MCF 10A (cell line): ENCODE measurements at regions not wholly inside any gene's neighbourhood (a gene's known extent, or its start where the extent isn't known, plus 50 kb on each side); places are given as distances from the start of the nearest gene placed in this dataset.

ENCODE experiments used
- BruUV-seq: library from RNA; stranded (reverse); fragments of 400-500 nt; replicated peaks from 2 replicates; lab custom pipeline; 2021; lab: Mats Ljungman, UMichigan
- CTCF ChIA-PET: fragments of 300-600 bp; sonication (Branson Sonifier 250); formaldehyde crosslinking; extraction: SDS; loops from one replicate; lab custom pipeline; 2021; ENCODE audit warnings: antibody characterized with exemption, inconsistent platforms; lab: Yijun Ruan, JAX
- POLR2A ChIA-PET: fragments of 300-600, 350-650 bp; sonication (Branson Sonifier 250); formaldehyde crosslinking; extraction: SDS; loops from one replicate; lab custom pipeline; 2020; ENCODE audit warnings: antibody characterized with exemption, inconsistent platforms; lab: Yijun Ruan, JAX
- DNase-seq: peaks from one replicate; pipeline ENCODE4 v3.0.0-alpha.2; 2018; ENCODE audit not compliant: unreplicated experiment
- H3K27ac Mint-ChIP-seq: one replicate; pipeline ENCODE4 v1.8.0; 2022; ENCODE audit warnings: mild to moderate bottlenecking, low read depth, mixed read lengths; ENCODE audit not compliant: unreplicated experiment
- H3K27me3 Mint-ChIP-seq: one replicate; pipeline ENCODE4 v1.8.0; 2022; ENCODE audit warnings: mixed read lengths; ENCODE audit not compliant: insufficient read depth, unreplicated experiment
- H3K36me3 Mint-ChIP-seq: one replicate; pipeline ENCODE4 v1.8.0; 2022; ENCODE audit warnings: mild to moderate bottlenecking, moderate library complexity, mixed read lengths; ENCODE audit not compliant: insufficient read depth, unreplicated experiment
- H3K4me1 Mint-ChIP-seq: one replicate; pipeline ENCODE4 v1.8.0; 2022; ENCODE audit warnings: mixed read lengths; ENCODE audit not compliant: insufficient read depth, unreplicated experiment
- H3K4me3 Mint-ChIP-seq: one replicate; pipeline ENCODE4 v1.8.0; 2022; ENCODE audit warnings: mild to moderate bottlenecking, moderate library complexity, mixed read lengths; ENCODE audit not compliant: unreplicated experiment
- H3K9me3 Mint-ChIP-seq: one replicate; pipeline ENCODE4 v1.8.0; 2022; ENCODE audit warnings: mixed read lengths; ENCODE audit not compliant: unreplicated experiment
- intact Hi-C: fragments of 100-400 bp; cut with micrococcal nuclease; formaldehyde crosslinking; loops from 2 replicates; pipeline ENCODE4 v1.14.1; 2022
- TF ChIP-seq, protein P1 (sequence below): fragments of 200-600 bp; IDR thresholded peaks from one replicate; pipeline ENCODE4 v1.8.0; 2022; ENCODE audit warnings: antibody characterized with exemption, mild to moderate bottlenecking; ENCODE audit not compliant: unreplicated experiment

DNA sequence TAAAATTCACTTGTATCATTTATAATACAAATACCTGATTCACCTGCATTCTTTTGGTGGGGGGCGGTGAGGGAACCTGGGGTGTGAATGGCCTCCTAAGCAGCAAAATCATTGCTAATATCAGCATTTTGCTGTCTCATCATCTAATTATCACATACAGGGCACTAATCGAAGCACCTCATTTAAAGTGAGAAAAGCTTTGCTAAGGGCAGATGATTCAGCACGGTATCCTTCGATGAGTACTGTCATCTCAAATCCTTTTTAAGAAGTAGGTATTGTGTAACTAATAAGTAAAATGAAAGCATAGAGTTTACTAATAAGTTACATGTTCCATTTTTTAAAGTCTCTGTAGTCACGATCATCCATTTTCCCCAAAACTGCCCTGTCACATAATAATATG lies 278.1 kb upstream of the SOX5 start:
- Mint-ChIP-seq H3K27me3 (no peaks in the 10 kb centered on the region), H3K4me3 (no peak overlapping the region), H3K27ac (peak overlapping the region; percentile 87), H3K4me1 (peaks cover 17% of the 10 kb centered on the region), H3K9me3 (no peaks in the 10 kb centered on the region), H3K36me3 (peaks cover 8% of the 10 kb centered on the region)
- BruUV-seq = TSS peak; percentile 70
- POLR2A ChIA-PET = interaction anchor here (0.5 to 1.0 kb wide), 4 partner anchors 23 to 197 kb away, joined by 3 to 4 read pairs (median 3); no protein-coding TSS in a partner anchor
- intact Hi-C loops = no loop called here
- TF ChIP-seq, protein P1, sequence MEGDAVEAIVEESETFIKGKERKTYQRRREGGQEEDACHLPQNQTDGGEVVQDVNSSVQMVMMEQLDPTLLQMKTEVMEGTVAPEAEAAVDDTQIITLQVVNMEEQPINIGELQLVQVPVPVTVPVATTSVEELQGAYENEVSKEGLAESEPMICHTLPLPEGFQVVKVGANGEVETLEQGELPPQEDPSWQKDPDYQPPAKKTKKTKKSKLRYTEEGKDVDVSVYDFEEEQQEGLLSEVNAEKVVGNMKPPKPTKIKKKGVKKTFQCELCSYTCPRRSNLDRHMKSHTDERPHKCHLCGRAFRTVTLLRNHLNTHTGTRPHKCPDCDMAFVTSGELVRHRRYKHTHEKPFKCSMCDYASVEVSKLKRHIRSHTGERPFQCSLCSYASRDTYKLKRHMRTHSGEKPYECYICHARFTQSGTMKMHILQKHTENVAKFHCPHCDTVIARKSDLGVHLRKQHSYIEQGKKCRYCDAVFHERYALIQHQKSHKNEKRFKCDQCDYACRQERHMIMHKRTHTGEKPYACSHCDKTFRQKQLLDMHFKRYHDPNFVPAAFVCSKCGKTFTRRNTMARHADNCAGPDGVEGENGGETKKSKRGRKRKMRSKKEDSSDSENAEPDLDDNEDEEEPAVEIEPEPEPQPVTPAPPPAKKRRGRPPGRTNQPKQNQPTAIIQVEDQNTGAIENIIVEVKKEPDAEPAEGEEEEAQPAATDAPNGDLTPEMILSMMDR = no peak
- CTCF ChIA-PET = no interaction called here
- DNase-seq = peak; percentile 29

DNA sequence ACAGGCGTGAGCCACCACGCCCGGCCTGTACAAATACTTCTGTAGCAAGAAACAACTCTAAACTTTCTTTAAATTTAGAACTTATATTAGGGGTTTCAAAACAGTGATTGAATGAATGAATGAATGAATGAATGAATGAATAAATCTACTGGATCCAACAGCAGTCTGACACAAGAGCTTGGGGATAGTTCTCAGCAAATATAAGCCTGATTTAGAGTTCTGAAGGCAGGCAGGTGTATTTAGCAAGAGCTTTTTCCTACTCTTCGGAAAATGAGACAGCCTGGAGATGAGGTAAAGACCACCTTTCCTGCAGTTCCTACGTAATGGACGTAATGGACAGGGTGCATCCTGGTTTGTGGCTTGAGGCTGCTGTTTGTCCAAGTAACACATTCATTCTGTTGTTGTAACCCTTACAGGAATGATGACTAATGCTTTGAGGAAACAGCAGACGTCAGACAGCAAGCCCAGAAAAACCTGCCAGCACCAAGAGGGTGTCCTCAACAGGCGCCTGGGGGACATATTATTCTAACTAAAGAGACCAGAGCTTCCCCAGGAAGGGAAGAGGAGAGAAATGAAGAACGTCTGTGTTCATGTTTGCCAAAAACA lies 277.4 kb upstream of the SOX5 start:
- peak overlapping the region; percentile 87 for H3K27ac Mint-ChIP-seq
- ChIA-PET POLR2A (interaction anchor here (0.6 to 1.2 kb wide), 3 partner anchors 19 to 73 kb away, joined by 3 to 4 read pairs (median 3); no protein-coding TSS in a partner anchor), CTCF (interaction anchor here (0.6 kb wide), 1 partner anchor 60 kb away, joined by 3 read pairs; no protein-coding TSS in a partner anchor)
- no TSS peak for BruUV-seq
- no peaks in the 10 kb centered on the region for H3K9me3 Mint-ChIP-seq
- TF ChIP-seq, protein P1 = no peak
- DNase-seq = peak; percentile 91
- peaks cover 8% of the 10 kb centered on the region for H3K36me3 Mint-ChIP-seq
- peaks cover 17% of the 10 kb centered on the region for H3K4me1 Mint-ChIP-seq
- H3K27me3 Mint-ChIP-seq = no peaks in the 10 kb centered on the region
- peak overlapping the region; percentile 32 for H3K4me3 Mint-ChIP-seq
- intact Hi-C loops = no loop called here

DNA sequence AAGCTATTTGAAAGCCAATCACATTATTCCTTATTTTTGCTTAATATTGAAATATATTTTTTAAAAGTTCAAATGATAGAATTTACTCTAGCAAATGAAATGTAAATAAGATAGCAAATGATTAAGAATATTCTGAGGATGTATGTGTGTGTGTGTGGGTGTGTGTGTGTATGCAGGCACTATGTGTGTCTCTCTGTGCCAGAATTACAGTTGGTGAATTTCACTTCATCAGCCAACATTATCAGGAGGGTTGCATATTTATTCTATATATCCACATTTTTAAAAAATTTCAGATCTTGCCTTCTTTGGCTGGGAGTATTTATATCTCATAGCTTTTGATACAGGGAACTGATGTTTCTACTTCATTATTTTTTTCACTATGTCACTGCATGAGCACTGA lies 274.9 kb upstream of the SOX5 start:
- Mint-ChIP-seq H3K4me3 (no peak overlapping the region), H3K27ac (no peak overlapping the region), H3K4me1 (peaks cover 17% of the 10 kb centered on the region), H3K27me3 (no peaks in the 10 kb centered on the region), H3K36me3 (peaks cover 8% of the 10 kb centered on the region), H3K9me3 (no peaks in the 10 kb centered on the region)
- TF ChIP-seq, protein P1 = no peak
- intact Hi-C loops = no loop called here
- POLR2A ChIA-PET = no interaction called here
- CTCF ChIA-PET = interaction anchor here (0.8 kb wide), 1 partner anchor 11 kb away, joined by 3 read pairs; no protein-coding TSS in a partner anchor
- no peak for DNase-seq
- BruUV-seq = no TSS peak

DNA sequence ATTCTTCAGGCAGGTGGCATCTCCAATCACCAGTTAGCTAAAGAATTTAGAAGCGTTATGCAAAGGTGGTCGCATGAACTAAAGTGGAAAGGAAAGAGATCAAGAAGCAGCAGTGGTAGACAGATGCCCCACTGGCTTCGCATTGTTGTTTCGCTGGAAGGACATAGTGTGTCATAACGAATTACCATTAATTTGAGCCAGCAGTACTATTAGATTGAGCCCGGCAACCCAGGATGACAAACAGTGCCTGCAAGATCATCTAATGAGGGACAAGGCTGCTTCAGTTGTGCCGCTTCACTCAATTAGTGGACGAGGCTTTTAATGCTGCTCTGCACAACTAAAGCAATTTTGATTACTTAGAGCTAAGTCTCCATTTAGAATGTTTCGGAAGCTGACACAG lies 274.5 kb upstream of the SOX5 start:
- Mint-ChIP-seq H3K4me3 (no peak overlapping the region), H3K27me3 (no peaks in the 10 kb centered on the region), H3K36me3 (peaks cover 8% of the 10 kb centered on the region), H3K27ac (no peak overlapping the region), H3K9me3 (no peaks in the 10 kb centered on the region), H3K4me1 (peaks cover 17% of the 10 kb centered on the region)
- TF ChIP-seq, protein P1 = no peak
- intact Hi-C loops = no loop called here
- no peak for DNase-seq
- ChIA-PET POLR2A (no interaction called here), CTCF (interaction anchor here (0.8 kb wide), 1 partner anchor 12 kb away, joined by 3 read pairs; no protein-coding TSS in a partner anchor)
- BruUV-seq = no TSS peak
